H9 (cell line): ENCODE measurements at regions not wholly inside any gene's neighbourhood (a gene's known extent, or its start where the extent isn't known, plus 50 kb on each side); places are given as distances from the start of the nearest gene placed in this dataset.
A peak's percentile ranks its signal among the peaks of the same experiment; 100 is the strongest.

Experiments
- DNase-seq: peaks from one replicate; pipeline ENCODE4 v3.0.0-alpha.2; 2017
- H2AFZ ChIP-seq: one replicate; pipeline ENCODE4 v1.6.1; 2013; ENCODE audit warnings: mild to moderate bottlenecking, low read length, control low read depth, moderate library complexity
- H2AK5ac ChIP-seq: 2 replicates; pipeline ENCODE4 v1.6.1; 2013; ENCODE audit warnings: low read length, control low read depth, mixed read lengths; ENCODE audit not compliant: insufficient read length
- H2BK120ac ChIP-seq: one replicate; pipeline ENCODE4 v1.6.1; 2013; ENCODE audit warnings: low read depth, mild to moderate bottlenecking, low read length, control low read depth, inconsistent platforms; ENCODE audit not compliant: poor library complexity, severe bottlenecking
- H2BK12ac ChIP-seq: 2 replicates; pipeline ENCODE4 v1.6.1; 2013; ENCODE audit warnings: low read length, control low read depth, mixed read lengths, low read depth; ENCODE audit not compliant: insufficient read length
- H2BK15ac ChIP-seq: 2 replicates; pipeline ENCODE4 v1.6.1; 2013; ENCODE audit warnings: low read depth, low read length, control low read depth
- H2BK20ac ChIP-seq: one replicate; pipeline ENCODE4 v1.6.1; 2013; ENCODE audit warnings: low read depth, mild to moderate bottlenecking, low read length, control low read depth, inconsistent platforms; ENCODE audit not compliant: poor library complexity, severe bottlenecking
- H2BK5ac ChIP-seq: 2 replicates; pipeline ENCODE4 v1.6.1; 2013; ENCODE audit warnings: low read length, control low read depth, mixed read lengths; ENCODE audit not compliant: insufficient read length
- H3K14ac ChIP-seq: 2 replicates; pipeline ENCODE4 v1.6.1; 2013; ENCODE audit warnings: low read length, control low read depth; ENCODE audit not compliant: insufficient read depth
- H3K18ac ChIP-seq: 2 replicates; pipeline ENCODE4 v1.6.1; 2013; ENCODE audit warnings: low read depth, mild to moderate bottlenecking, mixed read lengths, low read length, control low read depth; ENCODE audit not compliant: insufficient read length
- H3K23ac ChIP-seq: 2 replicates; pipeline ENCODE4 v1.6.1; 2013; ENCODE audit warnings: low read length, control low read depth, mixed read lengths, low read depth; ENCODE audit not compliant: insufficient read length
- H3K23me2 ChIP-seq: 2 replicates; pipeline ENCODE4 v1.6.1; 2013; ENCODE audit warnings: low read depth, mild to moderate bottlenecking, mixed read lengths, low read length, control low read depth; ENCODE audit not compliant: insufficient read length, poor library complexity, severe bottlenecking
- H3K27ac ChIP-seq: 2 replicates; pipeline ENCODE4 v1.5.1; 2013; ENCODE audit warnings: low read length, control low read depth, mixed read lengths, low read depth; ENCODE audit not compliant: insufficient read length
- H3K27me3 ChIP-seq: 2 replicates; pipeline ENCODE4 v1.6.1; 2013; ENCODE audit warnings: low read length, control low read depth, inconsistent platforms; ENCODE audit not compliant: insufficient read depth
- H3K4ac ChIP-seq: 2 replicates; pipeline ENCODE4 v1.6.1; 2013; ENCODE audit warnings: low read depth, mild to moderate bottlenecking, control low read depth, inconsistent platforms, low read length, moderate library complexity
- H3K4me1 ChIP-seq: 2 replicates; pipeline ENCODE4 v1.6.1; 2013; ENCODE audit warnings: low read length, control low read depth, inconsistent platforms; ENCODE audit not compliant: insufficient read depth
- H3K4me2 ChIP-seq: 2 replicates; pipeline ENCODE4 v1.6.1; 2013; ENCODE audit warnings: low read length, control low read depth, mixed read lengths; ENCODE audit not compliant: insufficient read length, insufficient read depth
- H3K56ac ChIP-seq: 2 replicates; pipeline ENCODE4 v1.6.1; 2013; ENCODE audit warnings: low read depth, mild to moderate bottlenecking, mixed read lengths, low read length, control low read depth; ENCODE audit not compliant: insufficient read length
- H3K79me1 ChIP-seq: 2 replicates; pipeline ENCODE4 v1.6.1; 2013; ENCODE audit warnings: low read depth, mild to moderate bottlenecking, moderate library complexity, low read length, control low read depth, inconsistent platforms; ENCODE audit not compliant: insufficient read depth, poor library complexity, severe bottlenecking
- H3K79me2 ChIP-seq: 2 replicates; pipeline ENCODE4 v1.6.1; 2013; ENCODE audit warnings: low read length, control low read depth, inconsistent platforms; ENCODE audit not compliant: insufficient read depth
- H3K9ac ChIP-seq: 2 replicates; pipeline ENCODE4 v1.6.1; 2013; ENCODE audit warnings: low read length, control low read depth, mixed read lengths; ENCODE audit not compliant: insufficient read length; ENCODE audit errors: extremely low read depth
- H3K9me3 ChIP-seq: one replicate; pipeline ENCODE4 v1.6.1; 2013; ENCODE audit warnings: low read depth, low read length, inconsistent platforms; ENCODE audit not compliant: control insufficient read depth
- H3T11ph ChIP-seq: one replicate; pipeline ENCODE4 v1.6.1; 2013; ENCODE audit warnings: mild to moderate bottlenecking, low read length, control low read depth, inconsistent platforms
- H4K20me1 ChIP-seq: one replicate; pipeline ENCODE4 v1.6.1; 2013; ENCODE audit not compliant: control insufficient read depth, insufficient read length, insufficient read depth
- H4K5ac ChIP-seq: 2 replicates; pipeline ENCODE4 v1.6.1; 2013; ENCODE audit warnings: low read depth, mild to moderate bottlenecking, mixed read lengths, low read length, control low read depth; ENCODE audit not compliant: insufficient read length
- H4K8ac ChIP-seq: replicated peaks from 2 replicates; pipeline ENCODE4 v1.6.1; 2013; ENCODE audit warnings: low read length, control low read depth, mixed read lengths, low read depth; ENCODE audit not compliant: insufficient read length
- H4K91ac ChIP-seq: 2 replicates; pipeline ENCODE4 v1.6.1; 2013; ENCODE audit warnings: low read depth, mild to moderate bottlenecking, moderate library complexity, mixed read lengths, low read length, control low read depth; ENCODE audit not compliant: insufficient read length
- H3K27ac Mint-ChIP-seq, 3 experiments: 2 replicates in 2 of 3; 3 replicates in 1 of 3; pipeline ENCODE4 v1.8.0; 2020 to 2021; ENCODE audit warnings: mixed read lengths in 3 of 3, mild to moderate bottlenecking in 1 of 3, moderate library complexity in 1 of 3
- H3K27me3 Mint-ChIP-seq: 2 replicates; pipeline ENCODE4 v1.8.0; 2021; ENCODE audit warnings: low read depth, mild to moderate bottlenecking, moderate library complexity, mixed read lengths
- H3K36me3 Mint-ChIP-seq, 3 experiments: 2 replicates in 2 of 3; 3 replicates in 1 of 3; pipeline ENCODE4 v1.8.0; 2020 to 2021; ENCODE audit warnings: low read depth in 3 of 3, mixed read lengths in 3 of 3; ENCODE audit not compliant: insufficient read depth in 1 of 3
- H3K4me1 Mint-ChIP-seq, 2 experiments: 2 replicates each; pipeline ENCODE4 v1.8.0; 2020; ENCODE audit warnings: mixed read lengths in 2 of 2
- H3K4me3 Mint-ChIP-seq, 2 experiments: 2 replicates in 1 of 2; 3 replicates in 1 of 2; pipeline ENCODE4 v1.8.0; 2020 to 2021; ENCODE audit warnings: mild to moderate bottlenecking in 2 of 2, mixed read lengths in 2 of 2, moderate library complexity in 1 of 2
- H3K9me3 Mint-ChIP-seq, 2 experiments: 2 replicates in 1 of 2; 3 replicates in 1 of 2; pipeline ENCODE4 v1.8.0; 2020; ENCODE audit warnings: mild to moderate bottlenecking in 2 of 2, mixed read lengths in 2 of 2, moderate library complexity in 1 of 2
- WGBS: extraction: QIAGEN DNeasy Blood & Tissue Kit; methylation state at CpG from one replicate; pipeline ENCODE4 v1.1.7; 2013; ENCODE audit warnings: missing lambda C conversion rate, low lambda C conversion rate, mixed read lengths; ENCODE audit not compliant: insufficient read length; ENCODE audit errors: extremely low coverage; 5-methylcytosine and 5-hydroxymethylcytosine counted together
- TF ChIP-seq, protein P1 (sequence below): fragments of 200-600 bp; sonication (generic); conservative IDR thresholded peaks from 3 replicates; pipeline ENCODE4 v1.8.0; 2021; ENCODE audit warnings: antibody characterized with exemption, mild to moderate bottlenecking

DNA sequence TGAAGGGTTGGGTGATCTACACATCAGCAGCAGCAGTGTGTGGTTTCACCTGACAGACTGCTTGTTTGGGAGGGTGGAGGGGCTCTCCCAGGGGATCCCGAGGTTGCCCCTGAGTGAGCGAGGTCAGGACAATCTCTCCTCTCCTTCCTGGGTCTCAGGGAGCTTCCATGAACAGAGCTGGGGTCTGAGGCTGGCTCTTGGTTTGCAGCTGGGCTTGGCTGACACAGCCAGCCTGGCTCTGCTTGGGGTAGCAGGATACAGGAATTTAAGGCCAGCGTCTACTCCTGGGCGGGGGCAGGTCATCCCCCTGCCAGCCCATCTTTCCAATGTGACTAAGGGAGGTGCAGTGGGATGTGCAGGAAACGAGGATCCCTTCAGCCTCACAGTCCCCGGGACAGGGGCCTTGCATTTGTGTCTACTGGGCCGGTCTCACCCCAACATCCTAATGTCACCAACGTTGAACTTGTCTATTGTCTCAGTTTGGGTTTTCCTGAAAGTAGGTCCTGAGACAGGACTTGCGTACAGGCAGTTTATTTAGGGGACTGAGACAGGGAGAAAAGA, 262.6 kb upstream of the HDAC4 start:
- Histone ChIP-seq H3K9ac (no peak overlapping the region), H2BK120ac (no peak overlapping the region), H4K20me1 (no peaks in the 10 kb centered on the region), H3K27ac (no peak overlapping the region), H3K9me3 (no peaks in the 10 kb centered on the region), H3K79me1 (no peaks in the 10 kb centered on the region), H4K91ac (no peak overlapping the region), H3K79me2 (no peaks in the 10 kb centered on the region), H2BK5ac (no peak overlapping the region), H4K8ac (no peak overlapping the region), H2BK15ac (no peak overlapping the region), H3K23me2 (peaks cover 3% of the 10 kb centered on the region), H4K5ac (no peak overlapping the region), H3K27me3 (no peaks in the 10 kb centered on the region), H3K4me1 (no peaks in the 10 kb centered on the region), H3K23ac (no peak overlapping the region), H2AFZ (no peak overlapping the region), H3T11ph (no peak overlapping the region), H3K14ac (no peak overlapping the region), H2BK12ac (no peak overlapping the region), H3K18ac (no peak overlapping the region), H3K4ac (no peak overlapping the region), H2AK5ac (no peak overlapping the region), H3K56ac (no peak overlapping the region), H2BK20ac (no peak overlapping the region), H3K4me2 (no peak overlapping the region)
- peaks cover 17 to 21% of the 10 kb centered on the region in 2 experiments for H3K4me1 Mint-ChIP-seq
- peaks cover 5 to 6% of the 10 kb centered on the region in 2 experiments; a peak in 3 of 5 replicates for H3K9me3 Mint-ChIP-seq
- H3K27ac Mint-ChIP-seq, result peak overlapping the region in 1 of 3 experiments; percentile 65; a peak in 1 of 7 replicates
- DNase-seq, result no peak
- TF ChIP-seq, protein P1, sequence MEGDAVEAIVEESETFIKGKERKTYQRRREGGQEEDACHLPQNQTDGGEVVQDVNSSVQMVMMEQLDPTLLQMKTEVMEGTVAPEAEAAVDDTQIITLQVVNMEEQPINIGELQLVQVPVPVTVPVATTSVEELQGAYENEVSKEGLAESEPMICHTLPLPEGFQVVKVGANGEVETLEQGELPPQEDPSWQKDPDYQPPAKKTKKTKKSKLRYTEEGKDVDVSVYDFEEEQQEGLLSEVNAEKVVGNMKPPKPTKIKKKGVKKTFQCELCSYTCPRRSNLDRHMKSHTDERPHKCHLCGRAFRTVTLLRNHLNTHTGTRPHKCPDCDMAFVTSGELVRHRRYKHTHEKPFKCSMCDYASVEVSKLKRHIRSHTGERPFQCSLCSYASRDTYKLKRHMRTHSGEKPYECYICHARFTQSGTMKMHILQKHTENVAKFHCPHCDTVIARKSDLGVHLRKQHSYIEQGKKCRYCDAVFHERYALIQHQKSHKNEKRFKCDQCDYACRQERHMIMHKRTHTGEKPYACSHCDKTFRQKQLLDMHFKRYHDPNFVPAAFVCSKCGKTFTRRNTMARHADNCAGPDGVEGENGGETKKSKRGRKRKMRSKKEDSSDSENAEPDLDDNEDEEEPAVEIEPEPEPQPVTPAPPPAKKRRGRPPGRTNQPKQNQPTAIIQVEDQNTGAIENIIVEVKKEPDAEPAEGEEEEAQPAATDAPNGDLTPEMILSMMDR, result no peak
- peaks cover 18% of the 10 kb centered on the region for H3K27me3 Mint-ChIP-seq
- H3K36me3 Mint-ChIP-seq, result no peaks in the 10 kb centered on the region
- H3K4me3 Mint-ChIP-seq, result no peak overlapping the region; a peak in 1 of 5 replicates
- no CpG with 5 or more reads among the region's 9 CpGs for WGBS
